Activated T-cell treated with anti-CD3 and anti-CD28 coated beads, Interleukin-2, amount 50 U/mL, for 72 hours (primary cell): ENCODE measurements at regions not wholly inside any gene's neighbourhood (a gene's known extent, or its start where the extent isn't known, plus 50 kb on each side); places are given as distances from the start of the nearest gene placed in this dataset.
"Not testable (repeated sequence)": the region's sequence is repeated elsewhere in the genome, so short reads cannot be mapped to it uniquely, and the experiment has no call there.

Source experiments
- ATAC-seq, 2 donors: fragments of 150-1000 bp; cut with Tn5 transposase; replicated peaks in 1 of 2; 2 replicates each; pipeline ENCODE4 v1.10.0; 2021; ENCODE audit warnings: moderate library complexity in 2 of 2, mild to moderate bottlenecking in 1 of 2
- DNase-seq, 2 donors: peaks; one replicate each; pipeline ENCODE4 v3.0.0; 2021 to 2022; ENCODE audit warnings: mixed read lengths in 1 of 2
- H3K27ac Mint-ChIP-seq: one replicate; pipeline ENCODE4 v1.8.0; 2022; ENCODE audit warnings: mild to moderate bottlenecking, moderate library complexity, mixed read lengths
- H3K27me3 Mint-ChIP-seq: one replicate; pipeline ENCODE4 v1.8.0; 2022; ENCODE audit warnings: low read depth, mixed read lengths
- H3K36me3 Mint-ChIP-seq, 2 donors: one replicate each; pipeline ENCODE4 v1.8.0; 2022; ENCODE audit warnings: mixed read lengths in 2 of 2, mild to moderate bottlenecking in 1 of 2; ENCODE audit not compliant: insufficient read depth in 2 of 2
- H3K4me1 Mint-ChIP-seq: one replicate; pipeline ENCODE4 v1.8.0; 2022; ENCODE audit warnings: low read depth, mixed read lengths
- H3K4me3 Mint-ChIP-seq, 2 donors: one replicate each; pipeline ENCODE4 v1.8.0; 2022; ENCODE audit warnings: mild to moderate bottlenecking in 2 of 2, mixed read lengths in 2 of 2, moderate library complexity in 2 of 2
- H3K9me3 Mint-ChIP-seq, 2 donors: one replicate each; pipeline ENCODE4 v1.8.0; 2022; ENCODE audit warnings: mixed read lengths in 2 of 2

- peaks cover 2 to 3% of the 10 kb centered on the region in 2 donors for H3K9me3 Mint-ChIP-seq
- no peak for ATAC-seq
- H3K27me3 Mint-ChIP-seq: no peaks in the 10 kb centered on the region
- H3K36me3 Mint-ChIP-seq: no peaks in the 10 kb centered on the region
- H3K4me3 Mint-ChIP-seq: no peak overlapping the region
- DNase-seq: no peak
- H3K27ac Mint-ChIP-seq: no peak overlapping the region
- no peaks in the 10 kb centered on the region for H3K4me1 Mint-ChIP-seq
Observed at GRCh38 chr5:13348568-13348967, 595.9 kb downstream of the DNAH5 start.

DNA sequence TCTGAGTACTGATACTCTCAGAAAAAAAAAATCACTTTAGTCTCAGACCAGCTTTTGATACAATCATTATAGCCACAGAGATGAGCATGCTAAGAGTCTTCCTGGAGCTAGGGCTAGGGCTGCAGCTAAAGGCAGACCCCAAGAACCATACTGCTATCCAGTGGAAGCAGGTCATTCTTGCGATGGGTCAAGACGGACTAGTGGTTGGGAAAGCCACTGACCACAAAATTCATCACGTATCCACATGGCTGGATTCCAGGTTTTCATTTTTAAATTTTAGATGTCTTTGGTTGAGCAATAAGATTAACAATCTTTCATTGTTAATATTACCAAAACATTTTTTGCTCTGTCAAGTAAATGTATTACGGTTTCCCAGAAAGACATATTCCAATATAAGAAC is 598.1 kb downstream of the DNAH5 start:
- DNase-seq (no peak), ATAC-seq (no peak)
- no peak overlapping the region for H3K27ac Mint-ChIP-seq
- H3K9me3 Mint-ChIP-seq: peaks cover 3 to 8% of the 10 kb centered on the region in 2 donors
- H3K27me3 Mint-ChIP-seq: no peaks in the 10 kb centered on the region
- H3K4me1 Mint-ChIP-seq: no peaks in the 10 kb centered on the region
- no peak overlapping the region for H3K4me3 Mint-ChIP-seq
- no peaks in the 10 kb centered on the region for H3K36me3 Mint-ChIP-seq

GRCh38 chr5:13339093-13339492 is 605.4 kb downstream of the DNAH5 start:
- H3K4me1 Mint-ChIP-seq: no peaks in the 10 kb centered on the region
- peaks cover 0 to 2% of the 10 kb centered on the region in 2 donors for H3K36me3 Mint-ChIP-seq
- H3K9me3 Mint-ChIP-seq: peaks cover 10 to 15% of the 10 kb centered on the region in 2 donors
- no peak overlapping the region for H3K27ac Mint-ChIP-seq
- DNase-seq (no peak), ATAC-seq (no peak)
- no peak overlapping the region for H3K4me3 Mint-ChIP-seq
- H3K27me3 Mint-ChIP-seq: no peaks in the 10 kb centered on the region

- H3K4me1 Mint-ChIP-seq, DNase-seq, ATAC-seq, H3K27ac Mint-ChIP-seq, H3K4me3 Mint-ChIP-seq, H3K36me3 Mint-ChIP-seq, H3K27me3 Mint-ChIP-seq: not testable (repeated sequence)
- H3K9me3 Mint-ChIP-seq: peaks cover 4 to 11% of the 10 kb centered on the region in 2 donors
Observed at GRCh38 chr5:13335026-13335425, 609.5 kb downstream of the DNAH5 start.

- DNase-seq (peak in 1 of 2 donors; percentile 0), ATAC-seq (no peak)
- H3K36me3 Mint-ChIP-seq: no peaks in the 10 kb centered on the region
- no peaks in the 10 kb centered on the region for H3K27me3 Mint-ChIP-seq
- H3K9me3 Mint-ChIP-seq: peaks cover 9 to 12% of the 10 kb centered on the region in 2 donors
- no peaks in the 10 kb centered on the region for H3K4me1 Mint-ChIP-seq
- no peak overlapping the region for H3K27ac Mint-ChIP-seq
- H3K4me3 Mint-ChIP-seq: no peak overlapping the region
Observed at GRCh38 chr5:13331585-13331984, 612.9 kb downstream of the DNAH5 start.

GRCh38 chr5:13328316-13328715 is 616.2 kb downstream of the DNAH5 start:
- ATAC-seq (no peak), DNase-seq (no peak)
- Mint-ChIP-seq H3K36me3 (no peaks in the 10 kb centered on the region), H3K9me3 (peaks cover 7 to 10% of the 10 kb centered on the region in 2 donors), H3K4me3 (no peak overlapping the region), H3K4me1 (no peaks in the 10 kb centered on the region), H3K27me3 (no peaks in the 10 kb centered on the region), H3K27ac (no peak overlapping the region)

- no peak overlapping the region for H3K27ac Mint-ChIP-seq
- DNase-seq (no peak), ATAC-seq (no peak)
- H3K4me1 Mint-ChIP-seq: no peaks in the 10 kb centered on the region
- no peaks in the 10 kb centered on the region for H3K27me3 Mint-ChIP-seq
- H3K9me3 Mint-ChIP-seq: peaks cover 5 to 8% of the 10 kb centered on the region in 2 donors
- H3K36me3 Mint-ChIP-seq: no peaks in the 10 kb centered on the region
- no peak overlapping the region for H3K4me3 Mint-ChIP-seq
Observed at GRCh38 chr5:13325765-13326164, 618.7 kb downstream of the DNAH5 start.

- no peak overlapping the region for H3K27ac Mint-ChIP-seq
- H3K4me1 Mint-ChIP-seq: no peaks in the 10 kb centered on the region
- H3K4me3 Mint-ChIP-seq: no peak overlapping the region
- peaks cover 0 to 4% of the 10 kb centered on the region in 2 donors for H3K9me3 Mint-ChIP-seq
- DNase-seq: no peak
- no peaks in the 10 kb centered on the region for H3K27me3 Mint-ChIP-seq
- no peaks in the 10 kb centered on the region for H3K36me3 Mint-ChIP-seq
- no peak for ATAC-seq
Observed at GRCh38 chr5:13322769-13323168, 621.7 kb downstream of the DNAH5 start.

- Mint-ChIP-seq H3K36me3 (no peaks in the 10 kb centered on the region), H3K27me3 (no peaks in the 10 kb centered on the region), H3K27ac (no peak overlapping the region), H3K4me1 (no peaks in the 10 kb centered on the region), H3K4me3 (no peak overlapping the region), H3K9me3 (peaks cover 9 to 10% of the 10 kb centered on the region in 2 donors)
- DNase-seq: no peak
- ATAC-seq: no peak
Observed at GRCh38 chr5:13317654-13318053, 626.8 kb downstream of the DNAH5 start.

DNA sequence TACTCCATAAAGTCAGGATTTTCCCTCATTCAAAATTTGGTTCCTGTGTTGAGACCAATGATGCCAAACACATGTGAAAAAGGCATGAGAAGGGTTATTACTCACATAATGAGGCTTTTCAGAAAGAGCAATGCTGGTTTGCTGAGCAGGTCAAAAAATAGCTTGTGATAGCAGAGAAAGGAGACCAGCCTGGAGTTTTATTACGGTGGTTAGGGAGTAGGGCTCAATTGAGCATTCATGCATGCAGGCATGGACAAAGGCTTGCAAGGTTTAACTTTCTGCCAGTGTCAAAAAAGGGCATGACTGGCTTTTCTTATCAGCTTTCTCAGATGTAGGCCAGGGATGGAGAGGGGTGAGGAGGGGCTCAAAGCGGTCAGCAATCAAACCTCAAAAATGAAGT is 628.3 kb downstream of the DNAH5 start:
- no peaks in the 10 kb centered on the region for H3K36me3 Mint-ChIP-seq
- peaks cover 9 to 10% of the 10 kb centered on the region in 2 donors for H3K9me3 Mint-ChIP-seq
- H3K4me3 Mint-ChIP-seq: no peak overlapping the region
- H3K4me1 Mint-ChIP-seq: no peaks in the 10 kb centered on the region
- no peak overlapping the region for H3K27ac Mint-ChIP-seq
- H3K27me3 Mint-ChIP-seq: no peaks in the 10 kb centered on the region
- ATAC-seq: no peak
- DNase-seq: no peak

DNA sequence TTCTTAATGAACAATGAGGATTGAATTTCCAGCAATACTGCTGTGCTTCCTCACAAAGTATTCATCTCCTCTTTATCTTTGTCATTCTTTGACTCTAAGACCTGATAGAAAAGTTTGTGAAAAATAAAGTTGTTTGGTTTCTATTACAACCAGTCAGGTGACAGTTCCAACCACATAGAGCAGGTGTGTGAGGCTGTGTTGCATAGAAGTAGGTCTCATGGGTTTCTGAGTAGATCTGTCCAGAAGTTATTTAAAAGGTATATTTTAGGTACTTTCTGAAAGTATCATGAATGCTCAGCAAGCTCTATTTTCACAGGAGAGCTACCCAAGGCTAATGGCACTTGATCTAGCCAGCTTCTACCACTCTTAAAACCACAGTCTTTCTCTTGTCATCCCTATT is 637.0 kb downstream of the DNAH5 start:
- Mint-ChIP-seq H3K36me3 (peaks cover 0 to 2% of the 10 kb centered on the region in 2 donors), H3K9me3 (peaks cover 10 to 13% of the 10 kb centered on the region in 2 donors), H3K27ac (no peak overlapping the region), H3K4me1 (no peaks in the 10 kb centered on the region), H3K27me3 (no peaks in the 10 kb centered on the region), H3K4me3 (no peak overlapping the region)
- ATAC-seq (no peak), DNase-seq (no peak)

- peaks cover 10 to 15% of the 10 kb centered on the region in 2 donors for H3K9me3 Mint-ChIP-seq
- H3K27me3 Mint-ChIP-seq: no peaks in the 10 kb centered on the region
- ATAC-seq (no peak), DNase-seq (no peak)
- peaks cover 0 to 2% of the 10 kb centered on the region in 2 donors for H3K36me3 Mint-ChIP-seq
- H3K4me3 Mint-ChIP-seq: no peak overlapping the region
- no peaks in the 10 kb centered on the region for H3K4me1 Mint-ChIP-seq
- no peak overlapping the region for H3K27ac Mint-ChIP-seq
Observed at GRCh38 chr5:13303445-13303844, 641.0 kb downstream of the DNAH5 start.

DNA sequence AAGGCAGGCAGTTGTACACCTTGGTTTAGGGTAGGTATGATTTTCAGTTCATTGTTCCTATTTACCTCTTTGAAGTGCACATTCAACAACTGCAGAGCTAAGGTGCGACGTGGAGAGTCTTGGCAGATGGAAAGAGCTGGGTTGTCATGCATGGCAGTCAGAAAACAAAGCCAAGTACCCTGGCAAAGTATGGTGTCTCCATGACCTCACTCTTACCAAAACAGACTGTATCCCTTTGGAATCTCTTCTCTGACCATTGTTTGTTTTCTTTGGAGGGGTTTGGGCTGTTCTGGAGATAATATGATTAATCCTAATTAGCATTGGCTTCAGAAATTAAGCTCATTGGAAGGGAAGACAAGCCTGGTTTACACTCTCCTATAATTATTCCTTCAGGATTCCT is 665.7 kb downstream of the DNAH5 start:
- no peak for ATAC-seq
- Mint-ChIP-seq H3K27ac (no peak overlapping the region), H3K4me1 (no peaks in the 10 kb centered on the region), H3K27me3 (no peaks in the 10 kb centered on the region), H3K9me3 (peaks cover 0 to 12% of the 10 kb centered on the region in 2 donors), H3K4me3 (no peak overlapping the region), H3K36me3 (no peaks in the 10 kb centered on the region)
- no peak for DNase-seq

- no peak for DNase-seq
- no peaks in the 10 kb centered on the region for H3K27me3 Mint-ChIP-seq
- H3K4me3 Mint-ChIP-seq: no peak overlapping the region
- H3K4me1 Mint-ChIP-seq: no peaks in the 10 kb centered on the region
- H3K27ac Mint-ChIP-seq: no peak overlapping the region
- H3K36me3 Mint-ChIP-seq: no peaks in the 10 kb centered on the region
- peaks cover 0 to 12% of the 10 kb centered on the region in 2 donors for H3K9me3 Mint-ChIP-seq
- no peak for ATAC-seq
Observed at GRCh38 chr5:13278148-13278547, 666.3 kb downstream of the DNAH5 start.
